K562 (cell line): ENCODE measurements at regions not wholly inside any gene's neighbourhood (a gene's known extent, or its start where the extent isn't known, plus 50 kb on each side); places are given as distances from the start of the nearest gene placed in this dataset.

Experiments used
- ATAC-seq: fragments of 200-7000 bp; cut with Tn5 transposase; 3 replicates; pipeline ENCODE4 v1.9.1; 2020; ENCODE audit warnings: moderate library complexity
- BruUV-seq: library from RNA; stranded (reverse); fragments of 400-500 nt; replicated peaks from 2 replicates; lab custom pipeline; 2021; lab: Mats Ljungman, UMichigan
- CTCF ChIA-PET: fragments of 300-600 bp; formaldehyde crosslinking; extraction: SDS; loops from one replicate; lab custom pipeline; 2021; ENCODE audit warnings: low intra/inter-chr PET ratio; lab: Yijun Ruan, JAX
- POLR2A ChIA-PET: fragments of 300-600, 350-650 bp; sonication (Branson Sonifier 250); formaldehyde crosslinking; extraction: SDS; loops from one replicate; lab custom pipeline; 2021; ENCODE audit warnings: antibody characterized with exemption, inconsistent platforms; lab: Yijun Ruan, JAX
- DNase-seq, 4 experiments: peaks; one replicate each; pipeline versions ENCODE4 v3.0.0 to v3.0.0-alpha.2; 2011 to 2018; ENCODE audit warnings: low spot score in 3 of 4, mixed read lengths in 3 of 4; ENCODE audit errors: extremely low read depth in 1 of 4
- FAIRE-seq: peaks from 2 replicates; lab custom pipeline; 2011; peaks lifted over from hg19 to GRCh38; lab: Jason Lieb, UNC
- H2AFZ ChIP-seq: 2 replicates; pipeline ENCODE4 v1.6.0; 2011; ENCODE audit warnings: low read depth, low read length, control low read depth, inconsistent platforms
- H3K27ac ChIP-seq: fragments of 200-600 bp; 3 replicates; pipeline ENCODE4 v1.8.0; 2011; ENCODE audit warnings: low read depth, mild to moderate bottlenecking, control low read depth, inconsistent platforms, low read length, moderate library complexity, mixed read lengths; ENCODE audit errors: extremely low read depth
- H3K27me3 ChIP-seq, 2 experiments: fragments of 300-600 bp in 1 of 2; 2 replicates in 1 of 2; 3 replicates in 1 of 2; pipeline versions ENCODE4 v1.6.0 to v1.8.0; 2011; ENCODE audit warnings: inconsistent platforms in 2 of 2, low read length in 2 of 2, mild to moderate bottlenecking in 1 of 2, mixed read lengths in 1 of 2, moderate library complexity in 1 of 2; ENCODE audit not compliant: control insufficient read depth in 2 of 2, insufficient read depth in 2 of 2
- H3K36me3 ChIP-seq: fragments of 300-600 bp; 3 replicates; pipeline ENCODE4 v1.8.0; 2011; ENCODE audit warnings: mild to moderate bottlenecking, low read length, inconsistent platforms; ENCODE audit not compliant: control insufficient read depth, insufficient read depth
- H3K4me1 ChIP-seq, 2 experiments: fragments of 200-600 bp in 1 of 2; replicated peaks in 1 of 2; 2 replicates in 1 of 2; 3 replicates in 1 of 2; pipeline versions ENCODE4 v1.5.1 to v1.8.0; 2011; ENCODE audit warnings: inconsistent platforms in 2 of 2, low read length in 2 of 2, mild to moderate bottlenecking in 1 of 2, mixed read lengths in 1 of 2, moderate library complexity in 1 of 2; ENCODE audit not compliant: control insufficient read depth in 2 of 2, insufficient read depth in 2 of 2
- H3K4me2 ChIP-seq: 2 replicates; pipeline ENCODE4 v1.6.1; 2011; ENCODE audit warnings: low read length, control low read depth, inconsistent platforms, mixed read lengths; ENCODE audit not compliant: insufficient read depth
- H3K4me3 ChIP-seq: fragments of 200-600 bp; sonication (generic), shearing (Covaris generic); 2 replicates; pipeline ENCODE4 v1.5.1; 2016; ENCODE audit warnings: control low read depth, inconsistent platforms
- H3K79me2 ChIP-seq: fragments of 200-600 bp; 3 replicates; pipeline ENCODE4 v1.8.0; 2011; ENCODE audit warnings: low read length, inconsistent platforms; ENCODE audit not compliant: control insufficient read depth, insufficient read depth
- H3K9ac ChIP-seq, 2 experiments: 2 replicates each; pipeline versions ENCODE4 v1.6.0 to v1.6.1; 2011; ENCODE audit warnings: low read depth in 2 of 2, low read length in 2 of 2, control low read depth in 1 of 2, inconsistent platforms in 1 of 2, mild to moderate bottlenecking in 1 of 2, mixed read lengths in 1 of 2; ENCODE audit not compliant: insufficient read depth in 1 of 2
- H3K9me1 ChIP-seq: one replicate; pipeline ENCODE4 v1.6.0; 2011; ENCODE audit warnings: inconsistent platforms, mild to moderate bottlenecking, low read length, moderate library complexity; ENCODE audit not compliant: control insufficient read depth, insufficient read depth
- H3K9me3 ChIP-seq: replicated peaks from 2 replicates; pipeline ENCODE4 v1.5.1; 2011; ENCODE audit warnings: low read depth, low read length, inconsistent platforms; ENCODE audit not compliant: control insufficient read depth, insufficient read depth
- H4K20me1 ChIP-seq: replicated peaks from 2 replicates; pipeline ENCODE4 v1.6.1; 2011; ENCODE audit warnings: low read length, inconsistent platforms, mixed read lengths; ENCODE audit not compliant: control insufficient read depth, insufficient read depth
- CBFA2T2 ChIP-seq: fragments of 450-650 bp; conservative IDR thresholded peaks from 2 replicates; pipeline ENCODE4 v1.6.1; 2017; ENCODE audit warnings: mild to moderate bottlenecking
- CBX5 ChIP-seq: IDR thresholded peaks from 2 replicates; pipeline ENCODE4 v1.6.1; 2014; ENCODE audit warnings: low read depth, borderline replicate concordance
- COPS2 ChIP-seq: fragments of 450-650 bp; conservative IDR thresholded peaks from 2 replicates; pipeline ENCODE4 v1.6.1; 2016; ENCODE audit warnings: mild to moderate bottlenecking, moderate library complexity
- CREM ChIP-seq: IDR thresholded peaks from 2 replicates; pipeline ENCODE4 v1.6.1; 2014; ENCODE audit warnings: antibody characterized with exemption, low read depth
- NFE2 ChIP-seq: IDR thresholded peaks from 2 replicates; pipeline ENCODE4 v1.6.1; 2014; ENCODE audit warnings: antibody characterized with exemption, low read depth
- NONO ChIP-seq, 2 experiments: fragments of 200-400 bp in 1 of 2; fragments of 450-650 bp in 1 of 2; formaldehyde crosslinking in 1 of 2; IDR thresholded peaks; 2 replicates each; pipeline ENCODE4 v1.6.1; 2017; ENCODE audit warnings: low read depth in 2 of 2, mild to moderate bottlenecking in 2 of 2, moderate library complexity in 2 of 2, low read length in 1 of 2
- POLR2H ChIP-seq: IDR thresholded peaks from 2 replicates; pipeline ENCODE4 v1.6.1; 2016; ENCODE audit warnings: missing genetic modification characterization, low read depth, mild to moderate bottlenecking, control low read depth, missing compliant biosample characterization, moderate library complexity
- TBP ChIP-seq: optimal IDR thresholded peaks from 2 replicates; pipeline ENCODE3; 2011; ENCODE audit warnings: low read depth, low read length, improper control_type of control experiment
- ZFP30 ChIP-seq: fragments of 250-450 bp; sonication (Bioruptor Pico); IDR thresholded peaks from 2 replicates; pipeline ENCODE4 v1.8.0; 2022; ENCODE audit warnings: moderate library complexity, mild to moderate bottlenecking, inconsistent platforms, borderline replicate concordance
- ZKSCAN1 ChIP-seq: fragments of 150-350 bp; IDR thresholded peaks from 2 replicates; pipeline ENCODE4 v1.6.1; 2016; ENCODE audit warnings: low read depth, low read length
- ZNF217 ChIP-seq: sonication (generic); formaldehyde crosslinking; IDR thresholded peaks from 2 replicates; pipeline ENCODE4 v1.8.0; 2022; ENCODE audit warnings: mild to moderate bottlenecking, missing genetic modification reagents
- ZNF696 ChIP-seq: fragments of 250-450 bp; sonication (Bioruptor Pico); conservative IDR thresholded peaks from 2 replicates; pipeline ENCODE4 v1.4.0; 2020; ENCODE audit warnings: mild to moderate bottlenecking, moderate library complexity
- ZNF76 ChIP-seq: fragments of 250-450 bp; sonication (Bioruptor Pico); IDR thresholded peaks from 2 replicates; pipeline ENCODE4 v1.4.0; 2020; ENCODE audit warnings: mild to moderate bottlenecking, moderate library complexity, borderline replicate concordance
- WGBS: fragments of 100-300 bp; shearing (Covaris generic); methylation state at CpG from one replicate; pipeline ENCODE4 v1.1.6; 2016; ENCODE audit warnings: low coverage, mixed read lengths; ENCODE audit not compliant: insufficient coverage; ENCODE audit errors: missing lambda C conversion rate; 5-methylcytosine and 5-hydroxymethylcytosine counted together
- in situ Hi-C: fragments of 300-500 bp; cut with MboI; formaldehyde crosslinking; loops from 4 replicates; pipeline ENCODE4 v1.15.0; 2018; ENCODE audit warnings: inconsistent platforms, mixed read lengths
- intact Hi-C: fragments of 100-400 bp; cut with micrococcal nuclease; formaldehyde crosslinking; loops from 2 replicates; pipeline ENCODE4 v1.14.2; 2022
- TF ChIP-seq, protein P1 (sequence below): fragments of 250-450 bp; sonication (Bioruptor Pico); IDR thresholded peaks from 2 replicates; pipeline ENCODE4 v1.9.0; 2021; ENCODE audit warnings: mild to moderate bottlenecking
- TF ChIP-seq, protein P2 (sequence below): fragments of 450-650 bp; formaldehyde crosslinking; IDR thresholded peaks from 2 replicates; pipeline ENCODE4 v1.4.0; 2022; ENCODE audit warnings: missing genetic modification characterization
- TF ChIP-seq, protein P3 (sequence below): sonication (generic); IDR thresholded peaks from 2 replicates; pipeline ENCODE4 v1.6.1; 2016

DNA sequence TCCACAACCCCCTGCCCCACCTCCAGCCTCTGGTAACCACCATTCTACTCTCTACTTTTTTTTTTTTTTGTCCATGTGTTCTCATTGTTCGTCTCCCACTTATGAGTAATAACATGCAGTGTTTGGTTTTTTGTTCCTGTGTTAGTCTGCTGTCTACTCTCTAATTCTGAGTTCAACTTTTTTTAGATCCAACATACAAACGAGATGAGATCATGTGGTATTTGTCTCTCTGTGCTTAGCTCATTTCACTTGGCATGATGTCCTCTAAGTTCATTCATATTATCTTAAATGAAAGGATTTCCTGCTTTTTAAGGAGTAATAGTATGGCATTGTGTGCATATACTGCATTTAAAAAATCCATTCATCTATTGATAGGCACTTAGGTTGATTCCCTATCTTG, 130.9 kb downstream of the NMUR2 start:
- no peak for DNase-seq
- H3K27me3 ChIP-seq = no peaks in the 10 kb centered on the region
- no peak overlapping the region for H3K4me2 ChIP-seq
- H3K79me2 ChIP-seq = no peaks in the 10 kb centered on the region
- H4K20me1 ChIP-seq = no peaks in the 10 kb centered on the region
- H3K4me1 ChIP-seq = no peaks in the 10 kb centered on the region
- H3K4me3 ChIP-seq = no peak overlapping the region
- no peaks in the 10 kb centered on the region for H3K36me3 ChIP-seq
- BruUV-seq = no TSS peak
- H3K9ac ChIP-seq = no peak overlapping the region
- ChIA-PET CTCF (no interaction called here), POLR2A (no interaction called here)
- in situ Hi-C loops (no loop called here), intact Hi-C loops (no loop called here)
- FAIRE-seq = no peak
- 11% methylated on average over 2 of the region's 2 CpGs for whole genome bisulfite sequencing
- no peak for ATAC-seq
- H3K9me3 ChIP-seq = 0 out of 2 replicates have a peak, but pooled peaks cover 2% of the 10 kb centered on the region
- no peak overlapping the region for H2AFZ ChIP-seq
- TF ChIP-seq, protein P1, sequence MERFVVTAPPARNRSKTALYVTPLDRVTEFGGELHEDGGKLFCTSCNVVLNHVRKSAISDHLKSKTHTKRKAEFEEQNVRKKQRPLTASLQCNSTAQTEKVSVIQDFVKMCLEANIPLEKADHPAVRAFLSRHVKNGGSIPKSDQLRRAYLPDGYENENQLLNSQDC (CRISPR knock-in tag) = no peak
- no peak for TF ChIP-seq NFE2
- TF ChIP-seq ZFP30 (CRISPR knock-in tag) = no peak
- TF ChIP-seq CBFA2T2 = no peak
- TF ChIP-seq POLR2H (tag) = no peak
- TF ChIP-seq, protein P2, sequence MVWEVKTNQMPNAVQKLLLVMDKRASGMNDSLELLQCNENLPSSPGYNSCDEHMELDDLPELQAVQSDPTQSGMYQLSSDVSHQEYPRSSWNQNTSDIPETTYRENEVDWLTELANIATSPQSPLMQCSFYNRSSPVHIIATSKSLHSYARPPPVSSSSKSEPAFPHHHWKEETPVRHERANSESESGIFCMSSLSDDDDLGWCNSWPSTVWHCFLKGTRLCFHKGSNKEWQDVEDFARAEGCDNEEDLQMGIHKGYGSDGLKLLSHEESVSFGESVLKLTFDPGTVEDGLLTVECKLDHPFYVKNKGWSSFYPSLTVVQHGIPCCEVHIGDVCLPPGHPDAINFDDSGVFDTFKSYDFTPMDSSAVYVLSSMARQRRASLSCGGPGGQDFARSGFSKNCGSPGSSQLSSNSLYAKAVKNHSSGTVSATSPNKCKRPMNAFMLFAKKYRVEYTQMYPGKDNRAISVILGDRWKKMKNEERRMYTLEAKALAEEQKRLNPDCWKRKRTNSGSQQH (CRISPR knock-in tag) = no peak
- TF ChIP-seq, protein P3, sequence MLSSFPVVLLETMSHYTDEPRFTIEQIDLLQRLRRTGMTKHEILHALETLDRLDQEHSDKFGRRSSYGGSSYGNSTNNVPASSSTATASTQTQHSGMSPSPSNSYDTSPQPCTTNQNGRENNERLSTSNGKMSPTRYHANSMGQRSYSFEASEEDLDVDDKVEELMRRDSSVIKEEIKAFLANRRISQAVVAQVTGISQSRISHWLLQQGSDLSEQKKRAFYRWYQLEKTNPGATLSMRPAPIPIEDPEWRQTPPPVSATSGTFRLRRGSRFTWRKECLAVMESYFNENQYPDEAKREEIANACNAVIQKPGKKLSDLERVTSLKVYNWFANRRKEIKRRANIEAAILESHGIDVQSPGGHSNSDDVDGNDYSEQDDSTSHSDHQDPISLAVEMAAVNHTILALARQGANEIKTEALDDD = no peak
- TF ChIP-seq ZNF217 (CRISPR knock-in tag) = no peak
- TF ChIP-seq TBP = no peak
- TF ChIP-seq NONO (IDR thresholded peaks at IDR 0.05; ENCODE audit: low read depth in 2 of 2, low read length in 1 of 2) = no peak
- TF ChIP-seq ZNF696 (CRISPR knock-in tag) = no peak
- no peak for TF ChIP-seq CREM
- no peak for TF ChIP-seq ZKSCAN1
- no peak for TF ChIP-seq ZNF76 (CRISPR knock-in tag)
- TF ChIP-seq COPS2 = no peak
- TF ChIP-seq CBX5 = no peak
- no peaks in the 10 kb centered on the region for H3K9me1 ChIP-seq
- no peak overlapping the region for H3K27ac ChIP-seq
